ENCODE measurements at regions not wholly inside any gene's neighbourhood (a gene's known extent, or its start where the extent isn't known, plus 50 kb on each side); places are given as distances from the start of the nearest gene placed in this dataset.
"Not testable (repeated sequence)": the region's sequence is repeated elsewhere in the genome, so short reads cannot be mapped to it uniquely, and the experiment has no call there.

DNA sequence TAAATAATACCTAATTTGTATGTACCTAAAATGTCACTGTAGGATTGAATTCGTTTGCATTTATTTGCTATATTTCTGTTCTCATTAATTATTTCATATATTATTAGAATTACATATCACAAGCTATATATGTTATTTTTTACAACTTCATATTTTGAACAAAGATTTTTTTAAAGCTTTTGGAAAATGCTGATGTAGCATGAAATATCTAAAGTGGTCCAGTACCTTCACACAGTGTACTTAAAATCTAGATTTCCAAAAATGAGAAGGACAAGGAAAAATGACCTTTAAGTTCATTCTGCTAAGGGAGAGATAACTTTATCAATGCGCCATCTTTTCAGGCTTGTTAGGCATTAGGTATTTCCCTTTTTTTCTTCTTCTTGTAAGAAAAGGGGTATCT is 71.8 kb downstream of the LARP7 start:
- DNase-seq (ENCODE audit: low read depth, low spot score) = no peak

DNA sequence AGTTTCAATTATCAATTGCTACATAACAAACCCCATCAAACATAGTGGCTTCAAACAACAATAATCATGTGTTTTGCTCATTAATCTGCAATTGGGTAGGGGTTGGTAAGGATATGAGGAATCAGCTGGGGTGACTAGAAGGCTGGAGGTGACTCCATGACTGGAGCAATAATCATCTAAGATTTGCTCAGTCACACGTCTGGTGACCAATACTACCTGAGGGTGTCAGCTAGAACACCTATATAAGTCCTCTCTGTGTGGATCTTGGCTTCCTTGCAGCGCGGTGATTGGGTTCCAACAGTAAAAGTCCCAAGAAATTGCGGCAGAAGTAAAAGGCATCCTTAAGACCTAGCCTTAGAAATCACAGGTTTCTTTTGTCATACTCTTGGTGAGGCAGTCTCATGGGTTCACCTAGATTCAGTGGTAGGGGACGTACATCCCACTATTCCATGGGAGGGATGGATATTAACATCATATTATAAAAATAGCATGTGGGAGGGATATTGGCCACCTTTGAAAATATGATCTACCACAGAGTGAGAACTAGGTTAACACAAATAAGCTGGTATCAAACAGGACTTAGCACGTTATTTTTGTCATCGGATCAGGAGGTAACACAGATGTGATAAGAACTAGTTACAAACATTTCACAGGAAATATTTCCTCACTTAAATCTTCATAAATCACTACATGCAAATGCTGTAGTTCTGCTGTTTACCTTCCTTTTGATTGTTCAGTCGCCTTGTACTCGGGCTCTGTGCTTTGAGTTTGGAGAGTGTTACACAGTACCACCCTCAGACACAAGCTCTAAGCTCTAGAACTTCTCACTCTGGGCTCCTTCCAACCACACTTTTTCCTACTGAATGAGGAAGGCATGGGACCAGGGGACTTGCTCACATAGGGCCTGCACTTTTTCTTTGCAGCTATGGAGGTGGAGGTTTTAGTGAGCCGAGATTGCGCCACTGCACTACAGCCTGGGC is 78.3 kb downstream of the LARP7 start:
- DNase-seq (ENCODE audit: low read depth, low spot score) = no peak

GRCh38 chr4:112717856-112718255 is 80.9 kb downstream of the LARP7 start:
- DNase-seq (ENCODE audit: low read depth, low spot score) = no peak

DNA sequence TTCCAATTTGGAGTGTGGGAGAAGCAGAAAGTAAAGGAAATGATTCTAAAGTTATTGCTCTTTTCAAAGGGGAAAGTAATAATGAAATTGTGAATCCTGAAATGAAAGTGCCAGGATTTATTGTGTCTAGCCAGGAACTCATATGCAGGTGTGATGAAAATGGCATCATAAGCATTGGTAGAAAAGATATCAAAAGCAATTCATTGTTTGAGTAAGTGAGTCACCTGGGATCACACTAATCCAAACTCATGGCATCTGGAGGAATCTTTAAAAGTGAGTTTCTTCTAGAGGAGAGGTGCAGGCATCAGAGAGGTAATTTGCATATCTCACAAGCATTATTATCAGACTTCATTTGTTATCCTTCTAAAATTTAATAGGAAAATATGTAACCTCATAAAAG is 84.7 kb downstream of the LARP7 start:
- DNase-seq (ENCODE audit: low read depth, low spot score) = no peak

GRCh38 chr4:112726041-112726440 is 89.1 kb downstream of the LARP7 start:
- no peak for DNase-seq (ENCODE audit: low read depth, low spot score)

GRCh38 chr4:112727728-112728127 is 90.8 kb downstream of the LARP7 start:
- not testable (repeated sequence) for DNase-seq (ENCODE audit: low read depth, low spot score)

DNA sequence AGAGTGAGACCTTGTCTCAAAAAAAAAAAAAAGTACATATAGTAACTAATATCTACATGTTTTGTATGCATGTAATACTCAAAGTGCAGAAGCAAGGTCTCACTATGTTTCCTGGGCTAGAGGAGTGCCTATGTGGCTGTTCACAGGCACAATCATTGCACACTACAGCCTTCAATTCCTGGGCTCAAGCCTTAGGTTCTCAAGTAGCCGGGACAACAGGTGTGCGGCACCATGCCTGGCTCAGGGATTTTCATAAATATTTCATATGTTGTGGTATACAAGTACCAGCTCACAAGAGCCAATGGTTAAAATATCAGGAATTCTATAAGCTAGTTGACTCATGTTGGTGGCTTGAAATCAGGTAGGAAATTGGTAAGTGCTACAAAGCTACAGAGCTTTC is 94.8 kb downstream of the LARP7 start:
- DNase-seq (ENCODE audit: low read depth, low spot score) = no peak

- DNase-seq (ENCODE audit: low read depth, low spot score) = no peak
Measured at GRCh38 chr4:112732142-112732541, 95.2 kb downstream of the LARP7 start.

GRCh38 chr4:112735474-112735951 is 98.6 kb downstream of the LARP7 start:
- DNase-seq (ENCODE audit: low read depth, low spot score) = no peak

DNA sequence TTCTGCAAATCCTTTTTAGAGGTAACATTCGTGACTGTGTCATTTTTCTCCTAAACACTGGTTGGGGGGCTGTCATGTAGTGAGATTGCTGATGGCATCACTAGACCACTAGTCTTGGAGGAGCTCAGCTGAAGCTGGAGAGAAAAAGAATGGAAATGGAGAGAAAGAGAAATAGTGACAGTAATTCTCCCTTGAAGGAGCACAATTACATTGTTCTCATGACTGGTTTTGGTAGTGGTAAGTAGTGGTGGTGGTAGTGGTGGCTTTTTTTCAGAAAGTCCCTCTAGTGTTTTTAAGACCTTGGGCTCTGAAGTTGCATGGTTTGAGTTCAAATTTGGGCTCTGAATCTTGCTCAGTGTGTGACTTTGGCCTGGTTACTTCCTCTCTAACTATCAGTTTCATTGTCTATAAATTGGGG is 99.8 kb downstream of the LARP7 start:
- no peak for DNase-seq (ENCODE audit: low read depth, low spot score)

GRCh38 chr4:112739442-112739841 is 102.5 kb downstream of the LARP7 start:
- DNase-seq (ENCODE audit: low read depth, low spot score) = no peak

- peak; percentile 78 for DNase-seq (ENCODE audit: low read depth, low spot score)
Measured at GRCh38 chr4:112747036-112747435, 110.1 kb downstream of the LARP7 start.

DNA sequence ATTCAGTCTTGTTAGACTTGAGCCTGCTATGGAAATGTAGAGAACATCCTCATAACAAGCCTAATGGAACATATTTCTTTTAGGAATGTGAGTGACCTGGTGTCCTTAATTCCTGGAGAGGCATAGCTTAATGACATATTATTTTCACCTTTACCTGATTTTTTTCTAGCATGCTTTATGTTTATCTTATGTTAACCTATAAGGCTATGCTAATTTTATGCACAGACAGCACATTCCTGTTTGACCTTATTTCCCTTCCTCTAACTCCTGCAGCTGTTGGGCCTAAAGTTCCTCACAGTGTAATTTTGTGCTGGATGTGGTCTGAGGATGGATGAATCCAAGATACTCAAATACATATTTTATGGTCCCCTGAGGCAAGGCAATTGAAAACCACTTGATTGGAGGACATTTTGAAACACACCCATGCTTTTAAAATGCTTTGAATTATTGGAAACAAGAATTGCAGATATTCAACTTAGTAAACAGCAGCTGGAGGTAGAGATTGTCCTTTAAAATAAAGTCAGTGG is 111.5 kb downstream of the LARP7 start:
- DNase-seq (ENCODE audit: low read depth, low spot score) = no peak

DNA sequence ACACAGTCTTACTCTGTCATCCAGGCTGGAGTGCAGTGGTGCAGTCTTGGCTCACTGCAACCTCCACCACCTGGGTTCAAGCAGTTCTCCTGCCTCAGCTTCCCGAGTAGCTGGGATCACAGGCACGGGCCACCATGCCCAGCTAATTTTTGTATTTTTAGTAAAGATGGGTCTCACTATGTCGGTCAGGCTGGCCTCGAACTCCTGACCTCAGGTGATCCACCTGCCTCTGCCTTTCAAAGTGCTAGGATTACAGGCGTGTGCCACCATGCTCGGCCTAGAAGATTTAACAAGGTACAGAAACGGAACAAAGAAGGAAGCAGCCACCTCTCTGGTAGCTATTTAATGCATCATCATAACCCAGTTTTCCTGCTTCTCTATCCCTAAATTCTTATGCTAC is 113.8 kb downstream of the LARP7 start:
- not testable (repeated sequence) for DNase-seq (ENCODE audit: low read depth, low spot score)

GRCh38 chr4:112751447-112751846 is 114.5 kb downstream of the LARP7 start:
- DNase-seq (ENCODE audit: low read depth, low spot score) = no peak

DNA sequence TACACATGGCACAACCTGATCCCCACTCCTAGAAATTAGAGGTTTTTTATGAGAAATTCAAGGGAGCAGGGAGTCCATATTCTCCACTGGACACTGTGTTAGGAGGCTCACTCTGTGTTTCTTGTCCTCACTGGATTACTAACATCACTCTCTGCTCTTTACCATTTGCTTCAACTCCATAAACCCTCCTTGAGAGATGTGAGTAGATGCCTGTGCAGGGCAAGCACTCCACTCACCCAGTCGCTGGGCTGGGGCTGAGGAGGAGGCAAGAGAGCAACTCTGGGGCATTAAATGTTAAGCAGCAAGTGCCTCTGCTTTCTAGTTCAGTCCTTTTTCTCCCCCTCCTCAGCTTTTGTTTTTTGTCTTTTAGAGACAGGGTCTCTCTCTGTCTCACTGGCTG is 115.1 kb downstream of the LARP7 start:
- DNase-seq (ENCODE audit: low read depth, low spot score) = no peak

- DNase-seq (ENCODE audit: low read depth, low spot score) = no peak
Measured at GRCh38 chr4:112752510-112752909, 115.6 kb downstream of the LARP7 start.

- DNase-seq (ENCODE audit: low read depth, low spot score) = no peak
Measured at GRCh38 chr4:112753333-112753732, 116.4 kb downstream of the LARP7 start.

DNA sequence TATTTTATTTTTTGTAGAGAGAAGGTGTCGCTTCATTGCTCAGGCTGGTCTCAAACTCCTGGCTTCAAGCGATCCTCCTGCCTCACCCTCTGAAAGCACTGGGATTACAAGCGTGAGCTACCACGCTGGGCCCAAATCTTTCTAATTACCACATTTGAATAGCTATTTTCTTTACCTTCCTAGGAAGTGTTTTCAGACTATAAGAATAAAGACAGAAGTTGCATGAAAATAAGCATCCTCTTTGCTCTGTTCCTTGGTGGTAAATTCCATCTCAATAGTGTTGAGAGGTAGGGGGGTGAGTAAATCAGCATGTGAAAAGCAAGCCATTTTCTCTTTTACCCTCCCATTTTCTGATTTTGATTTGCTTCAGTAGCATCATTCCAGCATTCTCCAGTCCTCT is 122.4 kb downstream of the LARP7 start:
- DNase-seq (ENCODE audit: low read depth, low spot score) = no peak

- peak; percentile 42 for DNase-seq (ENCODE audit: low read depth, low spot score)
Measured at GRCh38 chr4:112765317-112765974, 128.5 kb downstream of the LARP7 start.

GRCh38 chr4:112766422-112766821 is 129.5 kb downstream of the LARP7 start:
- peak; percentile 57 for DNase-seq (ENCODE audit: low read depth, low spot score)

GRCh38 chr4:112767386-112767785 is 130.4 kb downstream of the LARP7 start:
- no peak for DNase-seq (ENCODE audit: low read depth, low spot score)
